GM12878 (cell line): ENCODE measurements at regions not wholly inside any gene's neighbourhood (a gene's known extent, or its start where the extent isn't known, plus 50 kb on each side); places are given as distances from the start of the nearest gene placed in this dataset.

ENCODE experiments used
- ATAC-seq: fragments of 200-7000 bp; cut with Tn5 transposase; 3 replicates; pipeline ENCODE4 v1.9.1; 2020; ENCODE audit warnings: mild to moderate bottlenecking, moderate library complexity
- BruUV-seq: library from RNA; stranded (reverse); fragments of 400-500 nt; replicated peaks from 2 replicates; lab custom pipeline; 2021; lab: Mats Ljungman, UMichigan
- CTCF ChIA-PET: fragments of 300-600 bp; sonication (Branson Sonifier 250); formaldehyde crosslinking; extraction: SDS; loops from one replicate; lab custom pipeline; 2021; ENCODE audit warnings: inconsistent platforms; lab: Yijun Ruan, JAX
- POLR2A ChIA-PET: fragments of 350-600 bp; formaldehyde crosslinking; extraction: SDS; loops from one replicate; lab custom pipeline; 2021; ENCODE audit warnings: inconsistent platforms; lab: Charles Lee
- RAD21 ChIA-PET: fragments of 300-600 bp; sonication (Branson Sonifier 250); formaldehyde crosslinking; loops from one replicate; lab custom pipeline; 2023; ENCODE audit warnings: antibody characterized with exemption; ENCODE audit not compliant: unreplicated experiment; lab: Charles Lee
- SMC1A ChIA-PET: fragments of 300-600 bp; sonication (Branson Sonifier 250); formaldehyde crosslinking; loops from one replicate; lab custom pipeline; 2023; ENCODE audit not compliant: unreplicated experiment, uncharacterized antibody; lab: Charles Lee
- DNase-seq: peaks from one replicate; pipeline ENCODE4 v3.0.0-alpha.2; 2011; ENCODE audit warnings: low read depth, low spot score
- FAIRE-seq: peaks from 3 replicates; lab custom pipeline; 2011; peaks lifted over from hg19 to GRCh38; lab: Jason Lieb, UNC
- H2AFZ ChIP-seq: 2 replicates; pipeline ENCODE4 v1.6.0; 2011; ENCODE audit warnings: low read depth, low read length, control low read depth; ENCODE audit not compliant: control insufficient read depth
- H3K27ac ChIP-seq: 2 replicates; pipeline ENCODE4 v1.5.1; 2011; ENCODE audit warnings: control low read depth; ENCODE audit not compliant: control insufficient read depth, insufficient read depth
- H3K27me3 ChIP-seq, 2 experiments: replicated peaks in 1 of 2; 2 replicates each; pipeline versions ENCODE4 v1.6.0 to v1.6.1; 2011; ENCODE audit warnings: low read length in 1 of 2; ENCODE audit not compliant: control insufficient read depth in 2 of 2, insufficient read depth in 2 of 2
- H3K36me3 ChIP-seq, 2 experiments: 2 replicates each; pipeline ENCODE4 v1.5.1; 2011; ENCODE audit warnings: low read length in 1 of 2; ENCODE audit not compliant: control insufficient read depth in 2 of 2, insufficient read depth in 2 of 2
- H3K4me1 ChIP-seq: 2 replicates; pipeline ENCODE4 v1.6.1; 2011; ENCODE audit warnings: mild to moderate bottlenecking, low read length, moderate library complexity, mixed read lengths; ENCODE audit not compliant: control insufficient read depth, insufficient read depth
- H3K4me2 ChIP-seq: 2 replicates; pipeline ENCODE4 v1.6.0; 2011; ENCODE audit warnings: control low read depth; ENCODE audit not compliant: control insufficient read depth, insufficient read depth
- H3K4me3 ChIP-seq: fragments of 200-600 bp; sonication (generic); 2 replicates; pipeline ENCODE4 v1.5.1; 2016
- H3K79me2 ChIP-seq: 2 replicates; pipeline ENCODE4 v1.6.0; 2011; ENCODE audit warnings: low read length; ENCODE audit not compliant: control insufficient read depth, insufficient read depth
- H3K9ac ChIP-seq: 2 replicates; pipeline ENCODE4 v1.8.0; 2011; ENCODE audit warnings: low read length, control low read depth, mixed read lengths; ENCODE audit not compliant: control insufficient read depth, insufficient read depth
- H3K9me3 ChIP-seq: replicated peaks from 3 replicates; pipeline ENCODE4 v1.5.1; 2011; ENCODE audit warnings: mild to moderate bottlenecking, low read length; ENCODE audit not compliant: control insufficient read depth, insufficient read depth
- H4K20me1 ChIP-seq: 2 replicates; pipeline ENCODE4 v1.6.0; 2011; ENCODE audit not compliant: control insufficient read depth, insufficient read depth
- CREB1 ChIP-seq: IDR thresholded peaks from 2 replicates; pipeline ENCODE4 v1.6.1; 2012; ENCODE audit warnings: low read depth, mild to moderate bottlenecking, inconsistent platforms
- EZH2 ChIP-seq: IDR thresholded peaks from 2 replicates; pipeline ENCODE4 v1.6.1; 2012; ENCODE audit warnings: low read depth, mild to moderate bottlenecking, control low read depth, inconsistent platforms, low read length, borderline replicate concordance; ENCODE audit not compliant: control insufficient read depth
- HCFC1 ChIP-seq: fragments of 150-350 bp; IDR thresholded peaks from 2 replicates; pipeline ENCODE4 v1.6.1; 2014; ENCODE audit warnings: low read length
- IKZF2 ChIP-seq, 2 experiments: fragments of 450-650 bp; IDR thresholded peaks; 2 replicates each; pipeline ENCODE4 v1.6.1; 2017; ENCODE audit warnings: mild to moderate bottlenecking in 2 of 2, moderate library complexity in 2 of 2
- JUNB ChIP-seq: IDR thresholded peaks from 2 replicates; pipeline ENCODE4 v1.6.1; 2016; ENCODE audit warnings: antibody characterized with exemption, mild to moderate bottlenecking
- KLF5 ChIP-seq: fragments of 450-650 bp; IDR thresholded peaks from 2 replicates; pipeline ENCODE4 v1.6.1; 2014; ENCODE audit warnings: mild to moderate bottlenecking; ENCODE audit not compliant: partially characterized antibody
- MLLT1 ChIP-seq: fragments of 450-650 bp; IDR thresholded peaks from 2 replicates; pipeline ENCODE4 v1.6.1; 2016; ENCODE audit warnings: mild to moderate bottlenecking
- RELA ChIP-seq: fragments of 450-650 bp; IDR thresholded peaks from 2 replicates; pipeline ENCODE4 v1.8.0; 2014; ENCODE audit warnings: borderline replicate concordance; ENCODE audit not compliant: partially characterized antibody
- SRF ChIP-seq, 2 experiments: IDR thresholded peaks; 2 replicates each; pipeline ENCODE4 v1.6.1; 2011; ENCODE audit warnings: low read depth in 2 of 2, low read length in 2 of 2, mild to moderate bottlenecking in 1 of 2, moderate library complexity in 1 of 2
- ZBTB4 ChIP-seq: fragments of 450-650 bp; formaldehyde crosslinking; IDR thresholded peaks from 2 replicates; pipeline ENCODE4 v1.4.0; 2022; ENCODE audit warnings: mild to moderate bottlenecking, moderate library complexity
- WGBS: methylation state at CpG from one replicate; pipeline ENCODE4 v1.1.6; 2016; ENCODE audit warnings: low lambda C conversion rate; ENCODE audit not compliant: insufficient replicate concordance, insufficient coverage; ENCODE audit errors: missing lambda C conversion rate; 5-methylcytosine and 5-hydroxymethylcytosine counted together
- in situ Hi-C: fragments of 300-500 bp; cut with MboI; formaldehyde crosslinking; loops from 9 replicates; pipeline ENCODE4 v1.14.3; 2018; ENCODE audit warnings: mixed read lengths
- intact Hi-C: fragments of 100-400 bp; cut with micrococcal nuclease; formaldehyde crosslinking; loops from one replicate; pipeline ENCODE4 v1.14.2; 2022; ENCODE audit not compliant: unreplicated experiment
- TF ChIP-seq, protein P1 (sequence below): fragments of 450-650 bp; IDR thresholded peaks from 2 replicates; pipeline ENCODE4 v1.6.1; 2017; ENCODE audit warnings: antibody characterized with exemption, mild to moderate bottlenecking, moderate library complexity
- TF ChIP-seq, protein P2 (sequence below): fragments of 450-650 bp; IDR thresholded peaks from 2 replicates; pipeline ENCODE4 v1.6.1; 2017; ENCODE audit warnings: mild to moderate bottlenecking, low read depth, inconsistent platforms; ENCODE audit not compliant: poor library complexity, severe bottlenecking

- no peak overlapping the region for H3K4me2 ChIP-seq
- H3K27me3 ChIP-seq: no peaks in the 10 kb centered on the region
- no peak overlapping the region for H3K4me3 ChIP-seq
- no peak overlapping the region for H3K9ac ChIP-seq
- no peak overlapping the region for H3K27ac ChIP-seq
- intact Hi-C loops: no loop called here
- H3K79me2 ChIP-seq: no peaks in the 10 kb centered on the region
- SMC1A ChIA-PET: interaction anchor here (1.5 kb wide), 1 partner anchor 9 kb away, joined by 5 read pairs; no protein-coding TSS in a partner anchor
- no peaks in the 10 kb centered on the region for H3K36me3 ChIP-seq
- BruUV-seq: no TSS peak
- H4K20me1 ChIP-seq: no peaks in the 10 kb centered on the region
- no peak overlapping the region for H2AFZ ChIP-seq
- in situ Hi-C loops: no loop called here
- no peak for FAIRE-seq
- H3K9me3 ChIP-seq: no peaks in the 10 kb centered on the region; the same call in 2 of the 3 replicates
- DNase-seq: no peak
- no peak for ATAC-seq
- no peaks in the 10 kb centered on the region for H3K4me1 ChIP-seq
- RAD21 ChIA-PET: no interaction called here
- CTCF ChIA-PET: interaction anchor here (1.1 kb wide), 1 partner anchor 14 kb away, joined by 3 read pairs; no protein-coding TSS in a partner anchor
- WGBS: 82% methylated on average over 5 of the region's 5 CpGs
- POLR2A ChIA-PET: no interaction called here
- TF ChIP-seq KLF5 (no peak), ZBTB4 (no peak), MLLT1 (no peak), CREB1 (no peak), IKZF2 (IDR thresholded peaks at IDR 0.05) (no peak), JUNB (no peak), HCFC1 (no peak), SRF (IDR thresholded peaks at IDR 0.05; ENCODE audit: low read depth in 2 of 2, low read length in 2 of 2) (no peak), EZH2 (no peak), RELA (no peak)
- TF ChIP-seq, protein P1, sequence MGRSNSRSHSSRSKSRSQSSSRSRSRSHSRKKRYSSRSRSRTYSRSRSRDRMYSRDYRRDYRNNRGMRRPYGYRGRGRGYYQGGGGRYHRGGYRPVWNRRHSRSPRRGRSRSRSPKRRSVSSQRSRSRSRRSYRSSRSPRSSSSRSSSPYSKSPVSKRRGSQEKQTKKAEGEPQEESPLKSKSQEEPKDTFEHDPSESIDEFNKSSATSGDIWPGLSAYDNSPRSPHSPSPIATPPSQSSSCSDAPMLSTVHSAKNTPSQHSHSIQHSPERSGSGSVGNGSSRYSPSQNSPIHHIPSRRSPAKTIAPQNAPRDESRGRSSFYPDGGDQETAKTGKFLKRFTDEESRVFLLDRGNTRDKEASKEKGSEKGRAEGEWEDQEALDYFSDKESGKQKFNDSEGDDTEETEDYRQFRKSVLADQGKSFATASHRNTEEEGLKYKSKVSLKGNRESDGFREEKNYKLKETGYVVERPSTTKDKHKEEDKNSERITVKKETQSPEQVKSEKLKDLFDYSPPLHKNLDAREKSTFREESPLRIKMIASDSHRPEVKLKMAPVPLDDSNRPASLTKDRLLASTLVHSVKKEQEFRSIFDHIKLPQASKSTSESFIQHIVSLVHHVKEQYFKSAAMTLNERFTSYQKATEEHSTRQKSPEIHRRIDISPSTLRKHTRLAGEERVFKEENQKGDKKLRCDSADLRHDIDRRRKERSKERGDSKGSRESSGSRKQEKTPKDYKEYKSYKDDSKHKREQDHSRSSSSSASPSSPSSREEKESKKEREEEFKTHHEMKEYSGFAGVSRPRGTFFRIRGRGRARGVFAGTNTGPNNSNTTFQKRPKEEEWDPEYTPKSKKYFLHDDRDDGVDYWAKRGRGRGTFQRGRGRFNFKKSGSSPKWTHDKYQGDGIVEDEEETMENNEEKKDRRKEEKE: no peak
- TF ChIP-seq, protein P2, sequence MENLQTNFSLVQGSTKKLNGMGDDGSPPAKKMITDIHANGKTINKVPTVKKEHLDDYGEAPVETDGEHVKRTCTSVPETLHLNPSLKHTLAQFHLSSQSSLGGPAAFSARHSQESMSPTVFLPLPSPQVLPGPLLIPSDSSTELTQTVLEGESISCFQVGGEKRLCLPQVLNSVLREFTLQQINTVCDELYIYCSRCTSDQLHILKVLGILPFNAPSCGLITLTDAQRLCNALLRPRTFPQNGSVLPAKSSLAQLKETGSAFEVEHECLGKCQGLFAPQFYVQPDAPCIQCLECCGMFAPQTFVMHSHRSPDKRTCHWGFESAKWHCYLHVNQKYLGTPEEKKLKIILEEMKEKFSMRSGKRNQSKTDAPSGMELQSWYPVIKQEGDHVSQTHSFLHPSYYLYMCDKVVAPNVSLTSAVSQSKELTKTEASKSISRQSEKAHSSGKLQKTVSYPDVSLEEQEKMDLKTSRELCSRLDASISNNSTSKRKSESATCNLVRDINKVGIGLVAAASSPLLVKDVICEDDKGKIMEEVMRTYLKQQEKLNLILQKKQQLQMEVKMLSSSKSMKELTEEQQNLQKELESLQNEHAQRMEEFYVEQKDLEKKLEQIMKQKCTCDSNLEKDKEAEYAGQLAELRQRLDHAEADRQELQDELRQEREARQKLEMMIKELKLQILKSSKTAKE: no peak
These were observed 248.6 kb downstream of the BTG1 start for GRCh38 chr12:91897025-91897515.
